Tibial nerve (tissue), 4 donors: ENCODE measurements at regions not wholly inside any gene's neighbourhood (a gene's known extent, or its start where the extent isn't known, plus 50 kb on each side); places are given as distances from the start of the nearest gene placed in this dataset.
A peak's percentile ranks its signal among the peaks of the same experiment; 100 is the strongest.

Source experiments
- DNase-seq, 2 donors: peaks; one replicate each; pipeline ENCODE4 v3.0.0-alpha.2; 2019; ENCODE audit warnings: low spot score in 2 of 2
- H3K27ac ChIP-seq, 4 donors: fragments of 200-600 bp; sonication (generic) in 3 of 4; one replicate each; pipeline ENCODE4 v1.5.1; 2017 to 2019; ENCODE audit warnings: mild to moderate bottlenecking in 1 of 4
- H3K27me3 ChIP-seq, 2 donors: fragments of 200-600 bp; sonication (generic) in 1 of 2; one replicate each; pipeline versions ENCODE4 v1.5.1 to v1.6.0; 2017 to 2019
- H3K36me3 ChIP-seq, 3 donors: fragments of 200-600 bp; sonication (generic); one replicate each; pipeline ENCODE4 v1.5.1; 2018 to 2019
- H3K4me1 ChIP-seq, 4 donors: fragments of 200-600 bp; sonication (generic) in 3 of 4; one replicate each; pipeline ENCODE4 v1.5.1; 2017 to 2019
- H3K4me3 ChIP-seq, 4 donors: fragments of 200-600 bp; sonication (generic) in 3 of 4; one replicate each; pipeline ENCODE4 v1.5.1; 2017 to 2019; ENCODE audit warnings: mild to moderate bottlenecking in 1 of 4, moderate library complexity in 1 of 4
- H3K9me3 ChIP-seq, 4 donors: fragments of 200-600 bp; sonication (generic) in 3 of 4; one replicate each; pipeline ENCODE4 v1.5.1; 2017 to 2019
- EP300 ChIP-seq, 2 donors: sonication (generic); formaldehyde crosslinking; IDR thresholded peaks; one replicate each; pipeline ENCODE4 v1.6.1; 2017; ENCODE audit warnings: antibody characterized with exemption in 2 of 2, mild to moderate bottlenecking in 1 of 2
- POLR2A ChIP-seq, 2 donors: fragments of 450-650 bp; IDR thresholded peaks; one replicate each; pipeline ENCODE4 v1.6.1; 2017; ENCODE audit warnings: antibody characterized with exemption in 2 of 2, mild to moderate bottlenecking in 2 of 2, moderate library complexity in 2 of 2
- WGBS, 2 donors: methylation state at CpG; one replicate each; pipeline ENCODE4 v1.1.5; 2018; 5-methylcytosine and 5-hydroxymethylcytosine counted together
- TF ChIP-seq, protein P1 (sequence below), 5 experiments: fragments of 200-600 bp in 3 of 5; fragments of 450-650 bp in 2 of 5; sonication (generic) in 3 of 5; IDR thresholded peaks; one replicate each; pipeline ENCODE4 v1.5.1; 2016 to 2019; ENCODE audit warnings: antibody characterized with exemption in 5 of 5, mild to moderate bottlenecking in 3 of 5, moderate library complexity in 2 of 5

DNA sequence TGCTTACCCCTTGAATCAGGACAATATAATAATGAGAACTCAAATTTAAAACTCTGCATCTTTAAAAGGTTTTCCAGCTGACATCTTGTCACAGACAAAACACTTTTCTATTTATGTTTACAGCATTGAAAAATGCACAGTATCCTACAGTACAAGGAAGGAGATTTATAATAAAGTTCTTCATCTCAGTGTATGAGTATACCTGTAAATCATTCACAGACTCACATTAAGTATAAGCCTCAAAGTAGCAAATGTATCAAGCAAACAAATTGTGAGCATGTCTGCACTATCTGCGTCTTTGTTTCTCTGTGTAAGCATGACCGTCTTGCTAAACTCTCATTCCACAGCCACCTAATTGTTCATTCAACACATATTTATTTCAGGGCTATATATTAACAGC, 52.8 kb downstream of the PPP1R2C start:
- H3K27me3 ChIP-seq: no peaks in the 10 kb centered on the region
- H3K27ac ChIP-seq: no peak overlapping the region
- DNase-seq: no peak
- WGBS, 2 donors: 71 to 80% methylated on average over 2 of the region's 2 CpGs
- no peaks in the 10 kb centered on the region for H3K9me3 ChIP-seq
- TF ChIP-seq POLR2A (IDR thresholded peaks at IDR 0.05): no peak
- TF ChIP-seq, protein P1, sequence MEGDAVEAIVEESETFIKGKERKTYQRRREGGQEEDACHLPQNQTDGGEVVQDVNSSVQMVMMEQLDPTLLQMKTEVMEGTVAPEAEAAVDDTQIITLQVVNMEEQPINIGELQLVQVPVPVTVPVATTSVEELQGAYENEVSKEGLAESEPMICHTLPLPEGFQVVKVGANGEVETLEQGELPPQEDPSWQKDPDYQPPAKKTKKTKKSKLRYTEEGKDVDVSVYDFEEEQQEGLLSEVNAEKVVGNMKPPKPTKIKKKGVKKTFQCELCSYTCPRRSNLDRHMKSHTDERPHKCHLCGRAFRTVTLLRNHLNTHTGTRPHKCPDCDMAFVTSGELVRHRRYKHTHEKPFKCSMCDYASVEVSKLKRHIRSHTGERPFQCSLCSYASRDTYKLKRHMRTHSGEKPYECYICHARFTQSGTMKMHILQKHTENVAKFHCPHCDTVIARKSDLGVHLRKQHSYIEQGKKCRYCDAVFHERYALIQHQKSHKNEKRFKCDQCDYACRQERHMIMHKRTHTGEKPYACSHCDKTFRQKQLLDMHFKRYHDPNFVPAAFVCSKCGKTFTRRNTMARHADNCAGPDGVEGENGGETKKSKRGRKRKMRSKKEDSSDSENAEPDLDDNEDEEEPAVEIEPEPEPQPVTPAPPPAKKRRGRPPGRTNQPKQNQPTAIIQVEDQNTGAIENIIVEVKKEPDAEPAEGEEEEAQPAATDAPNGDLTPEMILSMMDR (IDR thresholded peaks at IDR 0.05): no peak
- no peak for TF ChIP-seq EP300 (IDR thresholded peaks at IDR 0.05)
- H3K36me3 ChIP-seq: no peaks in the 10 kb centered on the region
- no peaks in the 10 kb centered on the region for H3K4me1 ChIP-seq
- no peak overlapping the region for H3K4me3 ChIP-seq

DNA sequence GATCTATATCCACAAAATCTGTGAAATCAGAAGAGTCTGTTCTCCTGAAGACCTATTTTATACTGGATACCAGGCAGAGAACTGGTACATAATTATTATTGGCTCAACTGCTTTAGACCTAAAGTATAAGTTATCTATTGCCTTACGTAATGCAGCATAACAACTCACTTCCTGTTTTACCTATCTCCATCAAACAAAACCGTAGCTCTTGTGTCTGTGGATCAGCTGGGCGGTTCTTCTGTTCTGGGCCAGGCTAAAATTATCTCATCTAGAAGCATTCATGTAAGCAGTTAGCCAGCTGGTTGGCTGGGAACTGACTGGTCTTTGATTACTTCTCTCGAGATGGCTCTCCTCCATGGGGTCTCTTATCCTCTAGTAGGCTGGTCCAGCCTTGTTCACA, 57.8 kb downstream of the PPP1R2C start:
- no peaks in the 10 kb centered on the region for H3K27me3 ChIP-seq
- DNase-seq: no peak
- 80 to 86% methylated on average over 4 of the region's 4 CpGs for WGBS, 2 donors
- no peaks in the 10 kb centered on the region for H3K4me1 ChIP-seq
- H3K9me3 ChIP-seq: no peaks in the 10 kb centered on the region
- H3K36me3 ChIP-seq: no peaks in the 10 kb centered on the region
- TF ChIP-seq EP300 (IDR thresholded peaks at IDR 0.05) (no peak), POLR2A (IDR thresholded peaks at IDR 0.05) (no peak)
- TF ChIP-seq, protein P1 (IDR thresholded peaks at IDR 0.05): no peak
- no peak overlapping the region for H3K27ac ChIP-seq
- no peak overlapping the region for H3K4me3 ChIP-seq

DNA sequence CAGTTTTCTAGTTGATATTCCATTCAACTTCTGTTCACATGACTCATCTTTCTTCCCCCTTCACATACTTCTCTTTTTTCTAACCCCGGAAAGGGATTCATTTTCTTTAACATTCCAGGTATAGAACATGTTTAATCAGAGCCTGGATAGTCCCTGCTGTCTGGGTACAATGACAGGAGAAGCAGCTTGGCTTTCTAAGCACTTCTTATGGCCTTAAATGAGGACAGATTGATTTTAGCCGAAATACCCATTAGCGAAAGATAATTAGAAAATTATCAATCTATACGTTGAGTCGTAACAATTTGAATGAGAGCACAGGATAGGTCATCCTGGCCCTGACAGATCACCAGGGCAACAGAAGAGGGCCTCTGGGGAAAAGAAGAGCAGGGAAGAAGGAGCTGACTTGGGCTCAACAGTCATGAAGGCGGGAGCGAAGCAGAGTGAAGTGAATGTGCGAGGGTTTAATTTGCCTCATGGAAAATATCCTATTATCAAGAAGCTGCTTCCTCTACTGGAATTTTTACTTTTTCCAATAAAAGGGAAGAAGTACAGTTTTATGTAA, 62.2 kb downstream of the PPP1R2C start:
- H3K27ac ChIP-seq: no peak overlapping the region
- WGBS, 2 donors: 74 to 76% methylated on average over 8 of the region's 8 CpGs

DNA sequence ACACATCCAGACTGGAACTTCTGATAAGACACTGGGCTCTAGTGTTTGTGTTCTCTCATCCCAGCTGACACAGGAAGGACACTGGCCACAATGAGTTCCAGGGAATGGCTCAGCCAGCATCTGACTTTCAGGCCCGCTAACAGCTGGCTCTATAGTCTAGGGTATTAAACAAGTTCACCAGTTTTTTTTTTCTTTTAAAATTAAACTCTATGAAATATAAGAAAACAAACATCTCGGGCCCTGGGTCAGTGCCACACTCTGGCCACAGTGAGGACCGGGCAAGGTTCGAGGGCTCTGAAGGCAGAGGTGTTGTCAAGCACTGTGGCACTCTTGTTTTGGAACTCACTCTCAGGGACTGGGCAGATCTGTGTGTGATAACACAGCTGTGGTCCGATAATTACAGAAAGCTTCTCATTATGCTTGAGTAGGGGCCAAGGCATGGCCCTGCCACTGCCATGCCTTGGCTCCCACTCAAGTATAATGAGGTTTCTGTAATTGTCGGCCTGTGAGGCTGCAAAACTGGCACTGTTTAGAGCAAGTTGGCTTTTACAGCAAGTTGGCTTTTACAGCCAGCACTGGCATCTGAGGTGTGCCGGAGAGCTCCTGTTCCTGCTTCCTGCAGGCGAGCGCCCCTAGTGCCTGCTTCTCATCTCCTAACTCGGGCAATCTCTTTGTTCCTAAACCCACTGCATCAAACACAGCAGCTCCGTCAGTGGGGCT, 62.8 kb downstream of the PPP1R2C start:
- no peaks in the 10 kb centered on the region for H3K36me3 ChIP-seq
- no peaks in the 10 kb centered on the region for H3K4me1 ChIP-seq
- peak overlapping the region in 1 of 4 donors; percentile 28 for H3K27ac ChIP-seq
- H3K4me3 ChIP-seq: no peak overlapping the region
- H3K9me3 ChIP-seq: no peaks in the 10 kb centered on the region
- no peaks in the 10 kb centered on the region for H3K27me3 ChIP-seq
- WGBS, 2 donors: 36 to 41% methylated on average over 10 to 11 of the region's 11 CpGs
- TF ChIP-seq, protein P1 (IDR thresholded peaks at IDR 0.05): peak in 3 of 5 experiments; percentile 20 to 31 (median 28)
- TF ChIP-seq EP300 (IDR thresholded peaks at IDR 0.05): no peak
- no peak for DNase-seq

More for the DNA sequence above, 62.2 kb downstream of the PPP1R2C start:
- DNase-seq: no peak
- Histone ChIP-seq H3K9me3 (no peaks in the 10 kb centered on the region), H3K4me3 (no peak overlapping the region), H3K4me1 (no peaks in the 10 kb centered on the region), H3K27me3 (no peaks in the 10 kb centered on the region), H3K36me3 (no peaks in the 10 kb centered on the region)
- no peak for TF ChIP-seq POLR2A (IDR thresholded peaks at IDR 0.05)
- TF ChIP-seq, protein P1 (IDR thresholded peaks at IDR 0.05): no peak
- no peak for TF ChIP-seq EP300 (IDR thresholded peaks at IDR 0.05)

DNA sequence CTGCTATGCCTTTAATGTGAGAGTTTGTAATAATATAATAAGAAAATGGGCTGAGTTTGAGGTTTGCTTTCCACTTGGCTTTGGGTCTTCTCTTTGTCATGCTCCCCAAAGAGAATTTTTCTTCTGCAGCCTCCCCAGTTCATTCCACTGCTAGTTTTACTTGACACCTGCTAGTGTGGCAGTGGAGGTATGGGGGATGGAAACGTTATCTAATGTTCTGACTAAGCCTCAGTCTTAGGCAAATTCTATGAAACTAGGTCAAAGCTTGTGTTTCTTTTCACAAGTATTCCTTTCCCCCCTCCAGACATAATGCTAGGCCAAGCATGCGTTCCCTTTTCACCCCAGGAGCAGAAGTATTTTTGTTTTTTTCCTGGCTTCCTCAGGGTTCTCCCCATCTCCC, 67.5 kb downstream of the PPP1R2C start:
- Histone ChIP-seq H3K4me3 (no peak overlapping the region), H3K4me1 (no peaks in the 10 kb centered on the region), H3K36me3 (no peaks in the 10 kb centered on the region), H3K27ac (no peak overlapping the region), H3K9me3 (no peaks in the 10 kb centered on the region), H3K27me3 (no peaks in the 10 kb centered on the region)
- 62 to 73% methylated on average over 2 of the region's 2 CpGs for WGBS, 2 donors
- DNase-seq: no peak
- TF ChIP-seq, protein P1 (IDR thresholded peaks at IDR 0.05): no peak
- no peak for TF ChIP-seq EP300 (IDR thresholded peaks at IDR 0.05)
- TF ChIP-seq POLR2A (IDR thresholded peaks at IDR 0.05): no peak
